ENCODE measurements at regions not wholly inside any gene's neighbourhood (a gene's known extent, or its start where the extent isn't known, plus 50 kb on each side); places are given as distances from the start of the nearest gene placed in this dataset.

GRCh38 chr5:61638476-61638875, 306.4 kb downstream of the ZSWIM6 start:
- WGBS (ENCODE audit: missing lambda C conversion rate): 85% methylated on average over 5 of the region's 5 CpGs
- no peak for TF ChIP-seq RARB (CRISPR knock-in tag; IDR thresholded peaks at IDR 0.05)
- TF ChIP-seq BCL3 (IDR thresholded peaks at IDR 0.05): no peak
- TF ChIP-seq PHF8 (IDR thresholded peaks at IDR 0.05; ENCODE audit: borderline replicate concordance, low read depth): no peak
- no peak for TF ChIP-seq BHLHE40 (IDR thresholded peaks at IDR 0.05; ENCODE audit: low read depth, low read length)
- no peak for TF ChIP-seq E2F6 (IDR thresholded peaks at IDR 0.05; ENCODE audit: borderline replicate concordance, low read depth)
- no peak for TF ChIP-seq ELK1 (IDR thresholded peaks at IDR 0.05; ENCODE audit: low read depth, low read length)
- TF ChIP-seq ZSCAN20 (CRISPR knock-in tag; IDR thresholded peaks at IDR 0.05): no peak
- TF ChIP-seq CEBPB (IDR thresholded peaks at IDR 0.05): no peak
- no peak for TF ChIP-seq CBX8 (IDR thresholded peaks at IDR 0.05)
- TF ChIP-seq USF2 (IDR thresholded peaks at IDR 0.05): no peak
- POLR2A ChIA-PET: no interaction called here

GRCh38 chr5:61640179-61641021, 308.3 kb downstream of the ZSWIM6 start:
- CTCF ChIA-PET: interaction anchor here (0.6 to 3.3 kb wide), 2 partner anchors 18 to 327 kb away, joined by 3 to 20 read pairs; no protein-coding TSS in a partner anchor
- peaks cover 26% of the 10 kb centered on the region for H3K4me1 ChIP-seq
- ATAC-seq: no peak
- H3K27ac ChIP-seq: 0 out of 6 replicates have a peak overlapping the region, but pooled peaks of 1 of the 2 experiments have one; percentile 15
- TF ChIP-seq MAFK (IDR thresholded peaks at IDR 0.05; ENCODE audit: partially characterized antibody) (peak; percentile 53), CEBPB (IDR thresholded peaks at IDR 0.05) (no peak), ZSCAN20 (CRISPR knock-in tag; IDR thresholded peaks at IDR 0.05) (no peak), KDM5A (IDR thresholded peaks at IDR 0.05) (no peak), POLR2AphosphoS2 (conservative IDR thresholded peaks at IDR 0.05; ENCODE audit: low read length) (no peak), RFX5 (IDR thresholded peaks at IDR 0.05) (no peak)
- WGBS (ENCODE audit: missing lambda C conversion rate): 73% methylated on average over 7 of the region's 7 CpGs
- H3K9me3 ChIP-seq: no peaks in the 10 kb centered on the region
- H3K4me2 ChIP-seq: peak overlapping the region; percentile 8; the same call in 1 of the 3 replicates
- H3K4me3 ChIP-seq: no peak overlapping the region
- no peak for FAIRE-seq
- DNase-seq (ENCODE audit: low read depth in 1 of 2, low spot score in 1 of 2): no peak
- POLR2A ChIA-PET: no interaction called here

More at GRCh38 chr5:61638476-61638875, 306.4 kb downstream of the ZSWIM6 start:
- H3K4me1 ChIP-seq: peaks cover 26% of the 10 kb centered on the region
- DNase-seq (ENCODE audit: low read depth in 1 of 2, low spot score in 1 of 2) (no peak), ATAC-seq (no peak), FAIRE-seq (no peak)
- peak overlapping the region in 1 of 2 experiments; percentile 27; a peak in 2 of 6 replicates for H3K27ac ChIP-seq
- CTCF ChIA-PET: interaction anchor here (0.6 to 3.0 kb wide), 2 partner anchors 15 to 20 kb away, joined by 3 to 9 read pairs; no protein-coding TSS in a partner anchor
- no peak overlapping the region for H3K4me3 ChIP-seq
- H3K9me3 ChIP-seq: no peaks in the 10 kb centered on the region
- H3K4me2 ChIP-seq: no peak overlapping the region

- CTCF ChIA-PET: interaction anchor here (0.5 to 3.3 kb wide), 11 partner anchors 8 to 477 kb away, joined by 3 to 20 read pairs (median 3); no protein-coding TSS in a partner anchor
- H3K4me2 ChIP-seq: no peak overlapping the region
- H3K9me3 ChIP-seq: no peaks in the 10 kb centered on the region
- 54% methylated on average over 7 of the region's 7 CpGs for WGBS (ENCODE audit: missing lambda C conversion rate)
- H3K27ac ChIP-seq: peak overlapping the region in 1 of 2 experiments; percentile 47; a peak in 2 of 6 replicates
- ATAC-seq: peak; percentile 79 to 90
- no peak overlapping the region for H3K4me3 ChIP-seq
- POLR2A ChIA-PET: interaction anchor here (1.0 kb wide), 1 partner anchor 310 kb away, joined by 5 read pairs; no protein-coding TSS in a partner anchor
- peak in 1 of 2 experiments; percentile 42 for DNase-seq (ENCODE audit: low read depth in 1 of 2, low spot score in 1 of 2)
- peaks cover 26% of the 10 kb centered on the region for H3K4me1 ChIP-seq
- FAIRE-seq: no peak
- no peak for TF ChIP-seq NPAS2 (CRISPR knock-in tag; IDR thresholded peaks at IDR 0.05; ENCODE audit: borderline replicate concordance)
- no peak for TF ChIP-seq ESRRA (IDR thresholded peaks at IDR 0.05; ENCODE audit: borderline replicate concordance, low read length)
- TF ChIP-seq CTCF (IDR thresholded peaks at IDR 0.05): peak; percentile 31
- TF ChIP-seq BCL3 (IDR thresholded peaks at IDR 0.05): no peak
- TF ChIP-seq RAD21 (conservative IDR thresholded peaks at IDR 0.05 in 1 of 2, IDR thresholded peaks at IDR 0.05 in 1 of 2): peak; percentile 49 to 50; a peak in 4 of 5 replicates
- no peak for TF ChIP-seq BHLHE40 (IDR thresholded peaks at IDR 0.05; ENCODE audit: low read depth, low read length)
- no peak for TF ChIP-seq ATOH8 (CRISPR knock-in tag; IDR thresholded peaks at IDR 0.05; ENCODE audit: low read depth)
- peak; percentile 28; the same call in 1 of the 3 replicates for TF ChIP-seq SMC3 (IDR thresholded peaks at IDR 0.05)
Observed at GRCh38 chr5:61641748-61642565, 309.9 kb downstream of the ZSWIM6 start.
